Tibial artery (tissue), 4 donors: ENCODE measurements at regions not wholly inside any gene's neighbourhood (a gene's known extent, or its start where the extent isn't known, plus 50 kb on each side); places are given as distances from the start of the nearest gene placed in this dataset.

Experiments
- DNase-seq, 2 donors: peaks; one replicate each; pipeline ENCODE4 v3.0.0-alpha.2; 2019
- H3K27ac ChIP-seq, 2 donors: fragments of 200-600 bp; sonication (generic) in 1 of 2; 1 replicate in 1 of 2; 2 replicates in 1 of 2; pipeline ENCODE4 v1.5.1; 2018 to 2019; ENCODE audit warnings: mild to moderate bottlenecking in 1 of 2
- H3K27me3 ChIP-seq, 2 donors: fragments of 200-600 bp; sonication (generic) in 1 of 2; one replicate each; pipeline versions ENCODE4 v1.5.1 to v1.6.0; 2016 to 2019
- H3K36me3 ChIP-seq, 3 donors: fragments of 200-600 bp; sonication (generic) in 2 of 3; one replicate each; pipeline ENCODE4 v1.5.1; 2016 to 2019; ENCODE audit warnings: mild to moderate bottlenecking in 2 of 3
- H3K4me1 ChIP-seq, 4 donors: fragments of 200-600 bp; sonication (generic) in 2 of 4; 1 replicate in 3 of 4; 2 replicates in 1 of 4; pipeline ENCODE4 v1.5.1; 2016 to 2019
- H3K4me3 ChIP-seq, 2 donors: fragments of 200-600 bp; sonication (generic) in 1 of 2; 1 replicate in 1 of 2; 2 replicates in 1 of 2; pipeline ENCODE4 v1.5.1; 2018 to 2019; ENCODE audit warnings: mild to moderate bottlenecking in 2 of 2
- H3K9me3 ChIP-seq, 3 donors: fragments of 200-600 bp; sonication (generic) in 1 of 3; one replicate each; pipeline ENCODE4 v1.5.1; 2016 to 2019
- CTCF ChIP-seq, 2 experiments: fragments of 200-600 bp in 1 of 2; fragments of 450-650 bp in 1 of 2; IDR thresholded peaks; one replicate each; pipeline ENCODE4 v1.5.1; 2017 to 2019; ENCODE audit warnings: antibody characterized with exemption in 2 of 2, mild to moderate bottlenecking in 1 of 2, moderate library complexity in 1 of 2
- intact Hi-C: fragments of 100-400 bp; cut with DNase I; formaldehyde crosslinking; loops from one replicate; pipeline ENCODE4 v1.15.0; 2023; ENCODE audit warnings: low total_unique reads

DNA sequence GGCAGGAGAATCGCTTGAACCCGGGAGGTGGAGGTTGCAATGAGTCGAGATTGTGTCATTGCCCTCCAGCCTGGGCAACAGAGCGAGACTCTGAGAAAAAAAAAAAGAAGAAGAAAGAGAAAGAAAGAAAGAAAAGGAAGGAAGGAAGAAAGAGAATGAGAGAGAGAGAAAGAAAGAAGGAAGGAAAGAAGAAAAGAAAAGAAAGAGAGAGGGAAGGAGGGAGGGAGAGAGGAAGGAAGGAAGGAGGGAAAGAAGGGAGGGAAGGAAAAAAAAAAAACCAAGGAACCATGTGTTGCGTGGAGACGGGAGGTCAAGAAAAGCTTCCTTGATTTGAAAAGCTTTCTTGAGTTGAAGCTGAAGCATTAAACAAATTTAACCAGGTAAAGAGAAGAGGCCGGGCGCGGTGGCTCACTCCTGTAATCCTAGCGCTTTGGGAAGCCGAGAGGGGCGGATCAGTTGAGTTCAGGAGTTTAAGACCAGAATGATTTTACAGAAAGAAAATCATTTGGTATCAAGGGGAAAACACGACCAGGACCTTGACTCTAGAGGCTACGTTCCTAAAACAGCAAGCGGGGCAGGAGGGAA lies 90.5 kb upstream of the PRSS16 start:
- TF ChIP-seq CTCF (IDR thresholded peaks at IDR 0.05): no peak
- H3K27ac ChIP-seq: peak overlapping the region in 1 of 2 donors; percentile 4

DNA sequence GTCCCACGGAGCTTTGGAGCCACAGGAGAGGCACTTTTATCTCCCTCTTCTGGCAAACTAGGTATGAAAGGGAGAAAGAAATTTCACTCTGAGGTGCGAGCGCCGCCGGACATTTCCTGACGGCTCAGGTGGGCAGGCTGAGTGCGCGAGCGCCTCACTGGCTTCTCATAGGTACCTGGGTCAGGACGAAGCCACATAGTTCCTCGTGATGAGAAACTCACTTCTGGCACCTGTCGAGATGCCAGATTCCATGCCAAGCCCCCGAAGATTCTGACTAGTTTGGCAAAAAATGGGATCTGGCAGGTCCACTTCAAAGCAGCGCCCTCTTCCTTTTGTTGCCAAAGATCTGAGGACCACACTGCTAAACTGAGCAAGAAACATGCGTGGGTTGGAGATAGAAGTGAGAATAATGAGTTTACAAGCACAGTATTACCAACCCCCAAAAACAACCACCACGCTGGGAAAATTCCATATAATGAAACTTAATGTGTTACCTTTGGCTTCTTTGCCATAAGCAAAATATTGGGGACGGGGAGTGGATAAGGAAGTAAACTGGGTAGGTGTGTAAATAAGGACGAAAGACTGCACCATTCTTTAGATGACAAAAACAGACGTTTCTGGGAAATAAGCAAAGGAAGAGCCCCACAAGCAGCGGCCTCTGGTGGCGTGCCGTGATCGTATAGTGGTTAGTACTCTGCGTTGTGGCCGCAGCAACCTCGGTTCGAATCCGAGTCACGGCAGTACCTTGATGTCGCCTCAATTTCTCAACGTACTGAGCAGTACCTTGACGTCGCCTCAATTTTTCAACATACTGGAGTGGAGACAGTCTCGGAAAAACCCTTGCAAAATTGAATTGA lies 89.8 kb upstream of the PRSS16 start:
- peak; percentile 69 to 81 for DNase-seq
- intact Hi-C loops: no loop called here
- peak overlapping the region in 1 of 2 donors; percentile 4 for H3K27ac ChIP-seq
- no peaks in the 10 kb centered on the region for H3K36me3 ChIP-seq
- H3K4me1 ChIP-seq: peaks cover 0 to 10% (median 4%) of the 10 kb centered on the region in 4 donors
- no peaks in the 10 kb centered on the region for H3K27me3 ChIP-seq
- peak; percentile 41 to 43 for TF ChIP-seq CTCF (IDR thresholded peaks at IDR 0.05)
- peak overlapping the region; percentile 37 to 50 for H3K4me3 ChIP-seq
- H3K9me3 ChIP-seq: no peaks in the 10 kb centered on the region

More for the DNA sequence above, 90.5 kb upstream of the PRSS16 start:
- Histone ChIP-seq H3K27me3 (no peaks in the 10 kb centered on the region), H3K4me3 (peak overlapping the region; percentile 37 to 50), H3K9me3 (no peaks in the 10 kb centered on the region), H3K36me3 (no peaks in the 10 kb centered on the region), H3K4me1 (peaks cover 0 to 10% (median 4%) of the 10 kb centered on the region in 4 donors)
- intact Hi-C loops: no loop called here
- DNase-seq: no peak

GRCh38 chr6:27158316-27158643 lies 89.2 kb upstream of the PRSS16 start:
- Histone ChIP-seq H3K4me3 (no peak overlapping the region), H3K36me3 (no peaks in the 10 kb centered on the region), H3K27me3 (no peaks in the 10 kb centered on the region), H3K27ac (no peak overlapping the region), H3K4me1 (peaks cover 0 to 10% (median 4%) of the 10 kb centered on the region in 4 donors), H3K9me3 (no peaks in the 10 kb centered on the region)
- no peak for TF ChIP-seq CTCF (IDR thresholded peaks at IDR 0.05)
- intact Hi-C loops: no loop called here
- DNase-seq: no peak

GRCh38 chr6:27159725-27160124 lies 87.8 kb upstream of the PRSS16 start:
- H3K4me3 ChIP-seq: no peak overlapping the region
- peaks cover 0 to 10% (median 4%) of the 10 kb centered on the region in 4 donors for H3K4me1 ChIP-seq
- no peaks in the 10 kb centered on the region for H3K36me3 ChIP-seq
- H3K9me3 ChIP-seq: no peaks in the 10 kb centered on the region
- no peaks in the 10 kb centered on the region for H3K27me3 ChIP-seq
- no peak overlapping the region for H3K27ac ChIP-seq
- intact Hi-C loops: no loop called here
- no peak for TF ChIP-seq CTCF (IDR thresholded peaks at IDR 0.05)
- no peak for DNase-seq

- intact Hi-C loops: no loop called here
- TF ChIP-seq CTCF (IDR thresholded peaks at IDR 0.05): no peak
- no peak for DNase-seq
Measured at GRCh38 chr6:27161115-27161514, 86.4 kb upstream of the PRSS16 start.

More at GRCh38 chr6:27161115-27161514, 86.4 kb upstream of the PRSS16 start:
- no peak overlapping the region for H3K4me3 ChIP-seq
- H3K9me3 ChIP-seq: no peaks in the 10 kb centered on the region
- H3K27me3 ChIP-seq: no peaks in the 10 kb centered on the region
- no peaks in the 10 kb centered on the region for H3K36me3 ChIP-seq
- no peak overlapping the region for H3K27ac ChIP-seq
- peaks cover 0 to 10% (median 4%) of the 10 kb centered on the region in 4 donors for H3K4me1 ChIP-seq
